PC-3 (cell line): ENCODE measurements at regions not wholly inside any gene's neighbourhood (a gene's known extent, or its start where the extent isn't known, plus 50 kb on each side); places are given as distances from the start of the nearest gene placed in this dataset.

Experiments used
- CTCF ChIP-seq: fragments of 300-600 bp; sonication (generic); conservative IDR thresholded peaks from 2 replicates; pipeline ENCODE4 v1.5.1; 2017; ENCODE audit warnings: antibody characterized with exemption, low read depth, mild to moderate bottlenecking, low read length
- EZH2 ChIP-seq: fragments of 300-600 bp; sonication (generic); IDR thresholded peaks from one replicate; pipeline ENCODE4 v1.6.1; 2017; ENCODE audit warnings: antibody characterized with exemption, mild to moderate bottlenecking, low read length; ENCODE audit not compliant: unreplicated experiment
- EZH2phosphoT487 ChIP-seq: fragments of 300-600 bp; sonication (generic); IDR thresholded peaks from 2 replicates; pipeline ENCODE4 v1.6.1; 2018; ENCODE audit warnings: mild to moderate bottlenecking, antibody characterized with exemption, low read length, borderline replicate concordance

- no peak for TF ChIP-seq CTCF
- TF ChIP-seq EZH2, result no peak
- no peak for TF ChIP-seq EZH2phosphoT487
Observed at GRCh38 chr12:20055856-20056255, 312.5 kb upstream of the PDE3A start.
